ENCODE measurements at regions not wholly inside any gene's neighbourhood (a gene's known extent, or its start where the extent isn't known, plus 50 kb on each side); places are given as distances from the start of the nearest gene placed in this dataset.

- no peak for DNase-seq
- Histone ChIP-seq H3K36me3 (no peaks in the 10 kb centered on the region), H3K27me3 (no peaks in the 10 kb centered on the region), H3K4me1 (no peaks in the 10 kb centered on the region), H3K27ac (no peak overlapping the region), H3K4me3 (replicated peaks in 1 of 3) (no peak overlapping the region), H3K9me3 (no peaks in the 10 kb centered on the region)
- WGBS, 2 donors: 88 to 92% methylated on average over 1 of the region's 1 CpG
- intact Hi-C loops (cut with DNase I): no loop called here
- TF ChIP-seq, protein P1, sequence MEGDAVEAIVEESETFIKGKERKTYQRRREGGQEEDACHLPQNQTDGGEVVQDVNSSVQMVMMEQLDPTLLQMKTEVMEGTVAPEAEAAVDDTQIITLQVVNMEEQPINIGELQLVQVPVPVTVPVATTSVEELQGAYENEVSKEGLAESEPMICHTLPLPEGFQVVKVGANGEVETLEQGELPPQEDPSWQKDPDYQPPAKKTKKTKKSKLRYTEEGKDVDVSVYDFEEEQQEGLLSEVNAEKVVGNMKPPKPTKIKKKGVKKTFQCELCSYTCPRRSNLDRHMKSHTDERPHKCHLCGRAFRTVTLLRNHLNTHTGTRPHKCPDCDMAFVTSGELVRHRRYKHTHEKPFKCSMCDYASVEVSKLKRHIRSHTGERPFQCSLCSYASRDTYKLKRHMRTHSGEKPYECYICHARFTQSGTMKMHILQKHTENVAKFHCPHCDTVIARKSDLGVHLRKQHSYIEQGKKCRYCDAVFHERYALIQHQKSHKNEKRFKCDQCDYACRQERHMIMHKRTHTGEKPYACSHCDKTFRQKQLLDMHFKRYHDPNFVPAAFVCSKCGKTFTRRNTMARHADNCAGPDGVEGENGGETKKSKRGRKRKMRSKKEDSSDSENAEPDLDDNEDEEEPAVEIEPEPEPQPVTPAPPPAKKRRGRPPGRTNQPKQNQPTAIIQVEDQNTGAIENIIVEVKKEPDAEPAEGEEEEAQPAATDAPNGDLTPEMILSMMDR (IDR thresholded peaks at IDR 0.05): no peak
- TF ChIP-seq POLR2A (IDR thresholded peaks at IDR 0.05): no peak
These were observed 588.2 kb upstream of the NOVA1 start for GRCh38 chr14:27186048-27186447.

DNA sequence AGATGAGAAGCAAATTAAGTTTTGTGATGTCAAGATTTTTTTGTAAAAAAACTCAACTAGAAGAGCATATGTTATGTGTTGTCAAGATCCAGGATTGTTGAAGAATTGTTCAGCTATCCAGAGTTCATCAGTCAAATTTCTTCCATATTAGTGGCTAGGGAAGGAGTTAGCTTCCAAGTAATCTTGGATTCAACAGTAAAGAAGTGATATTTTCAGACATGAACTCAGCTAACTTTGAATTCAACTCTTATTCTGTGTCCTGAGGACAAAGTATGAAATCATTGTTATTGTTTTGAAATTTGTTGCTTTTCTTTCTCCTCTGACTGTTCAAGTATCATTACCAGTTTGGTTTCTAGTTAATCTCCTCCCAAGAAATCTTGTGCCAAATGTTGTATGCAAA, 589.3 kb upstream of the NOVA1 start:
- no peak for DNase-seq
- Histone ChIP-seq H3K36me3 (no peaks in the 10 kb centered on the region), H3K9me3 (no peaks in the 10 kb centered on the region), H3K27me3 (no peaks in the 10 kb centered on the region), H3K4me3 (replicated peaks in 1 of 3) (no peak overlapping the region), H3K4me1 (no peaks in the 10 kb centered on the region), H3K27ac (no peak overlapping the region)
- intact Hi-C loops (cut with DNase I): no loop called here
- TF ChIP-seq POLR2A (IDR thresholded peaks at IDR 0.05): no peak
- TF ChIP-seq, protein P1 (IDR thresholded peaks at IDR 0.05): no peak

DNA sequence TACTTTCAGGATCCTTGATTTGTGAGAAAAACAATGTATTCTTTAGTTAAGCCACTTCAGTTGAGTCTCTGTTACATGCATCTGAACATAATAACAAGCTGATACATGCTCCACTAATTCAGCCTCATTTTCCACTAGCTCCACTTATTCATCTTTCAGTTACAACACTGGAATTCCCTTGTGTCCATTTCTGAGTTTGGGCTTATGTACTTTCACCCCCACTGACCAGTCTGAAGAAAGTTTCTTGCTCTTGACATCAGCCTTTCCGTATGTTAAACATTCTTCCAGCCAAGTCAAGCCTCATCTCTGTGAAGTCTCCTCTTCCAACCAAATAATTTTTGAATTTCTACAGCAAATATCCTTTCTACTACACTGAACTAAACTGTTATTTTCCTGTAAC, 592.5 kb upstream of the NOVA1 start:
- H3K27ac ChIP-seq: no peak overlapping the region
- intact Hi-C loops (cut with DNase I): no loop called here
- no peak for DNase-seq
- H3K9me3 ChIP-seq: no peaks in the 10 kb centered on the region
- no peaks in the 10 kb centered on the region for H3K27me3 ChIP-seq
- TF ChIP-seq, protein P1 (IDR thresholded peaks at IDR 0.05): no peak
- TF ChIP-seq POLR2A (IDR thresholded peaks at IDR 0.05): no peak
- H3K36me3 ChIP-seq: no peaks in the 10 kb centered on the region
- no peaks in the 10 kb centered on the region for H3K4me1 ChIP-seq
- 0 to 38% methylated on average over 1 of the region's 1 CpG for WGBS, 2 donors
- no peak overlapping the region for H3K4me3 ChIP-seq (replicated peaks in 1 of 3)

GRCh38 chr14:27199272-27199671, 601.4 kb upstream of the NOVA1 start:
- H3K9me3 ChIP-seq: no peaks in the 10 kb centered on the region
- TF ChIP-seq, protein P1 (IDR thresholded peaks at IDR 0.05): no peak
- no peak for TF ChIP-seq POLR2A (IDR thresholded peaks at IDR 0.05)
- H3K27me3 ChIP-seq: no peaks in the 10 kb centered on the region
- H3K27ac ChIP-seq: no peak overlapping the region
- no peak overlapping the region for H3K4me3 ChIP-seq (replicated peaks in 1 of 3)
- no peak for DNase-seq
- intact Hi-C loops (cut with DNase I): no loop called here
- H3K36me3 ChIP-seq: no peaks in the 10 kb centered on the region
- H3K4me1 ChIP-seq: no peaks in the 10 kb centered on the region
- 87 to 93% methylated on average over 1 of the region's 2 CpGs for WGBS, 2 donors

- Histone ChIP-seq H3K4me1 (no peaks in the 10 kb centered on the region), H3K27me3 (no peaks in the 10 kb centered on the region), H3K9me3 (no peaks in the 10 kb centered on the region), H3K27ac (no peak overlapping the region), H3K36me3 (no peaks in the 10 kb centered on the region), H3K4me3 (replicated peaks in 1 of 3) (no peak overlapping the region)
- TF ChIP-seq, protein P1 (IDR thresholded peaks at IDR 0.05): no peak
- TF ChIP-seq POLR2A (IDR thresholded peaks at IDR 0.05): no peak
- WGBS, 2 donors: 72 to 85% methylated on average over 1 of the region's 1 CpG
- intact Hi-C loops (cut with DNase I): no loop called here
- DNase-seq: no peak
These were observed 607.2 kb upstream of the NOVA1 start for GRCh38 chr14:27205036-27205435.

All from thyroid gland (tissue), 4 donors.